OCI-LY7 (cell line): ENCODE measurements at regions not wholly inside any gene's neighbourhood (a gene's known extent, or its start where the extent isn't known, plus 50 kb on each side); places are given as distances from the start of the nearest gene placed in this dataset.

ENCODE experiments used
- CTCF ChIP-seq: fragments of 200-600 bp; sonication (generic); conservative IDR thresholded peaks from 2 replicates; pipeline ENCODE4 v1.5.1; 2014; ENCODE audit warnings: mild to moderate bottlenecking, antibody characterized with exemption, low read length, moderate library complexity, mixed read lengths
- EZH2phosphoT487 ChIP-seq: fragments of 200-600 bp; sonication (generic); IDR thresholded peaks from 2 replicates; pipeline ENCODE4 v1.6.1; 2018; ENCODE audit warnings: low read depth, borderline replicate concordance, mild to moderate bottlenecking, mixed run types, antibody characterized with exemption, low read length, moderate library complexity, mixed read lengths

- no peak for TF ChIP-seq CTCF
- no peak for TF ChIP-seq EZH2phosphoT487
Measured at GRCh38 chrX:78534221-78534620, 124.9 kb downstream of the RTL3 start.
